C4-2B (cell line): ENCODE measurements at regions not wholly inside any gene's neighbourhood (a gene's known extent, or its start where the extent isn't known, plus 50 kb on each side); places are given as distances from the start of the nearest gene placed in this dataset.

ENCODE experiments used
- ZFX ChIP-seq: fragments of 450-650 bp; IDR thresholded peaks from 2 replicates; pipeline ENCODE4 v1.6.1; 2017
- TF ChIP-seq, protein P1 (sequence below): fragments of 450-650 bp; conservative IDR thresholded peaks from 2 replicates; pipeline ENCODE4 v1.5.1; 2017; ENCODE audit warnings: mild to moderate bottlenecking

DNA sequence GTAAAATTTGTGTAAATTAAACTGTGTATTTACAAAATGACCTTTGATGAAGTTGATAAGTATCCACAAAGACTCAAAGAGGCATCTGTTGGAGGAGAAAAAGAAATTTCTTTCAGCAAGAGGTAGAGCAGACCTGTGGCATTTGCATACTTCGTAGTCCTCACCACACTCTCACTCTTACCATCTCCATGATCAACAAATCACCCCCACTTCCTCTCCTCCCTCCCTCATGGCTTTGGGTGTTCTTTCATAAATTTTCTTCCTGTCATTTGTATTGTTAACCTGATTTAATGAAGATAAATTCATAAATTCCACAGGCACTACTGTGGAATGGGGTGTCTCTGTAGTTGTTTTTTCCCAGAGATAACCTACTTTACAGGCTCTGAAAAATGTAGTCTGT, 366.5 kb downstream of the ZNF674 start:
- TF ChIP-seq, protein P1, sequence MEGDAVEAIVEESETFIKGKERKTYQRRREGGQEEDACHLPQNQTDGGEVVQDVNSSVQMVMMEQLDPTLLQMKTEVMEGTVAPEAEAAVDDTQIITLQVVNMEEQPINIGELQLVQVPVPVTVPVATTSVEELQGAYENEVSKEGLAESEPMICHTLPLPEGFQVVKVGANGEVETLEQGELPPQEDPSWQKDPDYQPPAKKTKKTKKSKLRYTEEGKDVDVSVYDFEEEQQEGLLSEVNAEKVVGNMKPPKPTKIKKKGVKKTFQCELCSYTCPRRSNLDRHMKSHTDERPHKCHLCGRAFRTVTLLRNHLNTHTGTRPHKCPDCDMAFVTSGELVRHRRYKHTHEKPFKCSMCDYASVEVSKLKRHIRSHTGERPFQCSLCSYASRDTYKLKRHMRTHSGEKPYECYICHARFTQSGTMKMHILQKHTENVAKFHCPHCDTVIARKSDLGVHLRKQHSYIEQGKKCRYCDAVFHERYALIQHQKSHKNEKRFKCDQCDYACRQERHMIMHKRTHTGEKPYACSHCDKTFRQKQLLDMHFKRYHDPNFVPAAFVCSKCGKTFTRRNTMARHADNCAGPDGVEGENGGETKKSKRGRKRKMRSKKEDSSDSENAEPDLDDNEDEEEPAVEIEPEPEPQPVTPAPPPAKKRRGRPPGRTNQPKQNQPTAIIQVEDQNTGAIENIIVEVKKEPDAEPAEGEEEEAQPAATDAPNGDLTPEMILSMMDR: no peak
- TF ChIP-seq ZFX: no peak
